WTC11 (cell line): ENCODE measurements at regions not wholly inside any gene's neighbourhood (a gene's known extent, or its start where the extent isn't known, plus 50 kb on each side); places are given as distances from the start of the nearest gene placed in this dataset.

Source experiments
- CREB1 ChIP-seq: sonication (generic); formaldehyde crosslinking; IDR thresholded peaks from 2 replicates; pipeline ENCODE4 v1.8.0; 2023; ENCODE audit warnings: mild to moderate bottlenecking, missing genetic modification reagents
- CREM ChIP-seq: sonication (generic); formaldehyde crosslinking; IDR thresholded peaks from 2 replicates; pipeline ENCODE4 v1.8.1; 2022; ENCODE audit warnings: mild to moderate bottlenecking, missing genetic modification reagents, moderate library complexity
- FOXK1 ChIP-seq: sonication (generic); formaldehyde crosslinking; IDR thresholded peaks from 2 replicates; pipeline ENCODE4 v1.8.0; 2022; ENCODE audit warnings: mild to moderate bottlenecking, moderate library complexity, missing genetic modification reagents
- JAZF1 ChIP-seq: fragments of 250-450 bp; sonication (Bioruptor Pico); IDR thresholded peaks from 2 replicates; pipeline ENCODE4 v1.9.0; 2021; ENCODE audit warnings: moderate library complexity, mild to moderate bottlenecking, inconsistent platforms
- JUN ChIP-seq: sonication (generic); formaldehyde crosslinking; IDR thresholded peaks from 2 replicates; pipeline ENCODE4 v1.8.0; 2023; ENCODE audit warnings: mild to moderate bottlenecking, missing genetic modification reagents
- RELA ChIP-seq: sonication (generic); formaldehyde crosslinking; IDR thresholded peaks from 2 replicates; pipeline ENCODE4 v1.8.1; 2022; ENCODE audit warnings: missing genetic modification reagents, mild to moderate bottlenecking, borderline replicate concordance
- SP1 ChIP-seq: sonication (generic); formaldehyde crosslinking; conservative IDR thresholded peaks from 2 replicates; pipeline ENCODE4 v1.8.1; 2022; ENCODE audit warnings: missing genetic modification reagents
- TF ChIP-seq, protein P1 (sequence below): fragments of 200-600 bp; IDR thresholded peaks from 2 replicates; pipeline ENCODE4 v1.8.0; 2022; ENCODE audit warnings: antibody characterized with exemption
- TF ChIP-seq, protein P2 (sequence below): sonication (generic); formaldehyde crosslinking; IDR thresholded peaks from 2 replicates; pipeline ENCODE4 v1.8.1; 2022; ENCODE audit warnings: mild to moderate bottlenecking, moderate library complexity, missing genetic modification reagents

GRCh38 chr14:65920996-65921395, 508.5 kb downstream of the FUT8 start:
- no peak for TF ChIP-seq SP1 (CRISPR knock-in tag)
- TF ChIP-seq, protein P1, sequence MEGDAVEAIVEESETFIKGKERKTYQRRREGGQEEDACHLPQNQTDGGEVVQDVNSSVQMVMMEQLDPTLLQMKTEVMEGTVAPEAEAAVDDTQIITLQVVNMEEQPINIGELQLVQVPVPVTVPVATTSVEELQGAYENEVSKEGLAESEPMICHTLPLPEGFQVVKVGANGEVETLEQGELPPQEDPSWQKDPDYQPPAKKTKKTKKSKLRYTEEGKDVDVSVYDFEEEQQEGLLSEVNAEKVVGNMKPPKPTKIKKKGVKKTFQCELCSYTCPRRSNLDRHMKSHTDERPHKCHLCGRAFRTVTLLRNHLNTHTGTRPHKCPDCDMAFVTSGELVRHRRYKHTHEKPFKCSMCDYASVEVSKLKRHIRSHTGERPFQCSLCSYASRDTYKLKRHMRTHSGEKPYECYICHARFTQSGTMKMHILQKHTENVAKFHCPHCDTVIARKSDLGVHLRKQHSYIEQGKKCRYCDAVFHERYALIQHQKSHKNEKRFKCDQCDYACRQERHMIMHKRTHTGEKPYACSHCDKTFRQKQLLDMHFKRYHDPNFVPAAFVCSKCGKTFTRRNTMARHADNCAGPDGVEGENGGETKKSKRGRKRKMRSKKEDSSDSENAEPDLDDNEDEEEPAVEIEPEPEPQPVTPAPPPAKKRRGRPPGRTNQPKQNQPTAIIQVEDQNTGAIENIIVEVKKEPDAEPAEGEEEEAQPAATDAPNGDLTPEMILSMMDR: no peak
- TF ChIP-seq, protein P2, sequence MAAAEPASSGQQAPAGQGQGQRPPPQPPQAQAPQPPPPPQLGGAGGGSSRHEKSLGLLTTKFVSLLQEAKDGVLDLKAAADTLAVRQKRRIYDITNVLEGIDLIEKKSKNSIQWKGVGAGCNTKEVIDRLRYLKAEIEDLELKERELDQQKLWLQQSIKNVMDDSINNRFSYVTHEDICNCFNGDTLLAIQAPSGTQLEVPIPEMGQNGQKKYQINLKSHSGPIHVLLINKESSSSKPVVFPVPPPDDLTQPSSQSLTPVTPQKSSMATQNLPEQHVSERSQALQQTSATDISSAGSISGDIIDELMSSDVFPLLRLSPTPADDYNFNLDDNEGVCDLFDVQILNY (CRISPR knock-in tag): no peak
- no peak for TF ChIP-seq CREB1 (CRISPR knock-in tag)
- TF ChIP-seq CREM (CRISPR knock-in tag): no peak
- TF ChIP-seq JUN (CRISPR knock-in tag): no peak
- TF ChIP-seq RELA (CRISPR knock-in tag): no peak
- TF ChIP-seq FOXK1 (CRISPR knock-in tag): no peak
- no peak for TF ChIP-seq JAZF1 (CRISPR knock-in tag)
